H1 (cell line): ENCODE measurements at regions not wholly inside any gene's neighbourhood (a gene's known extent, or its start where the extent isn't known, plus 50 kb on each side); places are given as distances from the start of the nearest gene placed in this dataset.

Experiments used
- CTCF ChIA-PET: fragments of 300-600 bp; sonication (Branson Sonifier 250); formaldehyde crosslinking; loops from one replicate; lab custom pipeline; 2021; ENCODE audit not compliant: partially characterized antibody; lab: Charles Lee
- POLR2A ChIA-PET: fragments of 300-600 bp; sonication (Branson Sonifier 250); formaldehyde crosslinking; loops from one replicate; lab custom pipeline; 2021; ENCODE audit warnings: inconsistent platforms; ENCODE audit not compliant: partially characterized antibody; lab: Charles Lee
- DNase-seq, 2 experiments: peaks; one replicate each; pipeline versions ENCODE4 v3.0.0 to v3.0.0-alpha.2; 2010 to 2022; ENCODE audit warnings: low spot score in 2 of 2, low read depth in 1 of 2, mixed read lengths in 1 of 2
- FAIRE-seq: peaks from 2 replicates; lab custom pipeline; 2011; peaks lifted over from hg19 to GRCh38; lab: Jason Lieb, UNC
- H2AFZ ChIP-seq: 2 replicates; pipeline ENCODE4 v1.8.1; 2012; ENCODE audit warnings: low read length, inconsistent platforms
- H2AK5ac ChIP-seq: 2 replicates; pipeline ENCODE4 v1.6.1; 2013; ENCODE audit warnings: low read depth, low read length
- H2BK120ac ChIP-seq: replicated peaks from 2 replicates; pipeline ENCODE3; 2013; ENCODE audit warnings: low read depth, low read length, inconsistent platforms
- H2BK12ac ChIP-seq: 2 replicates; pipeline ENCODE4 v1.6.1; 2013; ENCODE audit warnings: low read depth, low read length
- H2BK15ac ChIP-seq: 2 replicates; pipeline ENCODE4 v1.6.1; 2013; ENCODE audit warnings: low read length
- H2BK20ac ChIP-seq: 2 replicates; pipeline ENCODE4 v1.6.1; 2013; ENCODE audit warnings: low read length
- H2BK5ac ChIP-seq: 2 replicates; pipeline ENCODE4 v1.6.1; 2013; ENCODE audit warnings: low read depth, low read length
- H3K14ac ChIP-seq: 2 replicates; pipeline ENCODE4 v1.6.1; 2013; ENCODE audit warnings: inconsistent platforms; ENCODE audit not compliant: insufficient read length
- H3K18ac ChIP-seq: 2 replicates; pipeline ENCODE4 v1.6.1; 2013; ENCODE audit warnings: low read length; ENCODE audit errors: extremely low read depth
- H3K23ac ChIP-seq: 2 replicates; pipeline ENCODE4 v1.6.1; 2013; ENCODE audit warnings: inconsistent platforms; ENCODE audit not compliant: insufficient read length
- H3K23me2 ChIP-seq: 2 replicates; pipeline ENCODE4 v1.6.1; 2013; ENCODE audit warnings: low read depth, low read length
- H3K27ac ChIP-seq: 2 replicates; pipeline ENCODE4 v1.6.1; 2011; ENCODE audit warnings: low read depth, low read length, inconsistent platforms
- H3K27me3 ChIP-seq, 4 experiments: replicated peaks in 1 of 4; 1 replicate in 1 of 4; 2 replicates in 3 of 4; pipeline versions ENCODE4 v1.6.1 to v1.8.1; 2011 to 2013; ENCODE audit warnings: low read length in 3 of 4, mild to moderate bottlenecking in 3 of 4, inconsistent platforms in 2 of 4, mixed read lengths in 2 of 4, moderate library complexity in 1 of 4; ENCODE audit not compliant: control insufficient read depth in 3 of 4, insufficient read depth in 3 of 4; ENCODE audit errors: extremely low read depth in 1 of 4
- H3K36me3 ChIP-seq, 4 experiments: 2 replicates each; pipeline versions ENCODE4 v1.6.1 to v1.8.1; 2011 to 2013; ENCODE audit warnings: mild to moderate bottlenecking in 4 of 4, low read length in 3 of 4, moderate library complexity in 2 of 4, control low read depth in 1 of 4, inconsistent platforms in 1 of 4; ENCODE audit not compliant: insufficient read depth in 4 of 4, control insufficient read depth in 2 of 4
- H3K4ac ChIP-seq: replicated peaks from 2 replicates; pipeline ENCODE3; 2013; ENCODE audit warnings: low read length, low read depth, mixed read lengths, inconsistent platforms; ENCODE audit not compliant: insufficient read length
- H3K4me1 ChIP-seq, 4 experiments: replicated peaks in 1 of 4; 1 replicate in 1 of 4; 2 replicates in 3 of 4; pipeline versions ENCODE4 v1.6.1 to v1.8.1; 2011 to 2013; ENCODE audit warnings: low read length in 3 of 4, inconsistent platforms in 2 of 4, mixed read lengths in 1 of 4; ENCODE audit not compliant: insufficient read depth in 4 of 4, control insufficient read depth in 3 of 4
- H3K4me2 ChIP-seq, 2 experiments: 2 replicates each; pipeline versions ENCODE4 v1.6.1 to v1.8.1; 2011 to 2013; ENCODE audit warnings: low read depth in 2 of 2, low read length in 2 of 2, control low read depth in 1 of 2, inconsistent platforms in 1 of 2, mild to moderate bottlenecking in 1 of 2; ENCODE audit not compliant: insufficient read depth in 1 of 2
- H3K4me3 ChIP-seq, 4 experiments: fragments of 200-600, 300-600 bp in 1 of 4; sonication (generic), shearing (Covaris generic), sonication (Bioruptor Twin) in 1 of 4; 2 replicates each; pipeline versions ENCODE4 v1.5.1 to v1.8.1; 2011 to 2016; ENCODE audit warnings: low read length in 4 of 4, low read depth in 3 of 4, control low read depth in 2 of 4, inconsistent platforms in 2 of 4, mild to moderate bottlenecking in 2 of 4, mixed read lengths in 1 of 4, moderate library complexity in 1 of 4; ENCODE audit not compliant: insufficient read depth in 2 of 4; ENCODE audit errors: extremely low read depth in 1 of 4
- H3K56ac ChIP-seq: replicated peaks from 2 replicates; pipeline ENCODE3; 2013; ENCODE audit warnings: low read depth, mild to moderate bottlenecking, mixed read lengths, low read length, inconsistent platforms; ENCODE audit not compliant: insufficient read length
- H3K79me1 ChIP-seq: 2 replicates; pipeline ENCODE4 v1.6.1; 2013; ENCODE audit warnings: low read depth, low read length, control low read depth
- H3K79me2 ChIP-seq, 2 experiments: 2 replicates each; pipeline versions ENCODE4 v1.6.1 to v1.8.1; 2012 to 2013; ENCODE audit warnings: low read length in 2 of 2, mild to moderate bottlenecking in 2 of 2, inconsistent platforms in 1 of 2; ENCODE audit not compliant: insufficient read depth in 2 of 2, control insufficient read depth in 1 of 2
- H3K9ac ChIP-seq, 4 experiments: replicated peaks in 1 of 4; 1 replicate in 1 of 4; 2 replicates in 3 of 4; pipeline versions ENCODE4 v1.6.1 to v1.8.1; 2011 to 2013; ENCODE audit warnings: low read depth in 3 of 4, low read length in 3 of 4, control low read depth in 2 of 4, mild to moderate bottlenecking in 2 of 4, moderate library complexity in 2 of 4, inconsistent platforms in 1 of 4; ENCODE audit errors: extremely low read depth in 1 of 4
- H3K9me3 ChIP-seq, 2 experiments: 2 replicates each; pipeline versions ENCODE4 v1.6.1 to v1.8.1; 2012 to 2013; ENCODE audit warnings: mild to moderate bottlenecking in 2 of 2, moderate library complexity in 2 of 2, control low read depth in 1 of 2, inconsistent platforms in 1 of 2, low read depth in 1 of 2, low read length in 1 of 2, mixed read lengths in 1 of 2; ENCODE audit not compliant: insufficient read depth in 2 of 2
- H4K20me1 ChIP-seq, 2 experiments: replicated peaks in 1 of 2; 2 replicates each; pipeline versions ENCODE3 to v1.8.1; 2011 to 2013; ENCODE audit warnings: inconsistent platforms in 2 of 2, low read length in 2 of 2, mild to moderate bottlenecking in 1 of 2; ENCODE audit not compliant: insufficient read depth in 2 of 2, control insufficient read depth in 1 of 2
- H4K5ac ChIP-seq: 2 replicates; pipeline ENCODE4 v1.6.1; 2013; ENCODE audit warnings: low read length, low read depth, mixed read lengths, inconsistent platforms; ENCODE audit not compliant: insufficient read length
- H4K8ac ChIP-seq: 2 replicates; pipeline ENCODE4 v1.8.0; 2013; ENCODE audit warnings: mild to moderate bottlenecking, moderate library complexity, low read length, inconsistent platforms; ENCODE audit not compliant: insufficient read depth; ENCODE audit errors: extremely low read depth
- H4K91ac ChIP-seq: replicated peaks from 2 replicates; pipeline ENCODE3; 2013; ENCODE audit warnings: low read length, mixed read lengths, inconsistent platforms; ENCODE audit not compliant: insufficient read length
- CREB1 ChIP-seq: IDR thresholded peaks from 2 replicates; pipeline ENCODE4 v1.6.1; 2012; ENCODE audit warnings: inconsistent platforms
- CTCF ChIP-seq, 3 experiments: IDR thresholded peaks; 1 replicate in 2 of 3; 2 replicates in 1 of 3; pipeline versions ENCODE4 v1.5.1 to v1.6.1; 2011; ENCODE audit warnings: low read length in 3 of 3, mild to moderate bottlenecking in 3 of 3, inconsistent platforms in 2 of 3, low read depth in 1 of 3, moderate library complexity in 1 of 3; ENCODE audit not compliant: insufficient read depth in 1 of 3; ENCODE audit errors: control extremely low read depth in 1 of 3
- GABPA ChIP-seq: IDR thresholded peaks from 2 replicates; pipeline ENCODE4 v1.6.1; 2011; ENCODE audit warnings: mild to moderate bottlenecking, low read length, moderate library complexity, borderline replicate concordance; ENCODE audit not compliant: insufficient read depth
- NANOG ChIP-seq: IDR thresholded peaks from 2 replicates; pipeline ENCODE4 v1.6.1; 2011; ENCODE audit warnings: low read length, low read depth, mild to moderate bottlenecking, inconsistent platforms; ENCODE audit not compliant: insufficient read depth, poor library complexity, severe bottlenecking
- POLR2AphosphoS5 ChIP-seq: IDR thresholded peaks from 2 replicates; pipeline ENCODE4 v1.6.1; 2011; ENCODE audit warnings: low read depth, low read length
- WGBS, 2 experiments: shearing (Covaris generic) in 1 of 2; methylation state at CpG; one replicate each; pipeline versions ENCODE4 v1.1.6 to v1.1.7; 2013 to 2015; ENCODE audit warnings: low lambda C conversion rate in 2 of 2, mixed read lengths in 2 of 2, inconsistent platforms in 1 of 2, low coverage in 1 of 2, missing lambda C conversion rate in 1 of 2; ENCODE audit not compliant: insufficient replicate concordance in 2 of 2, insufficient coverage in 1 of 2, insufficient read length in 1 of 2; ENCODE audit errors: extremely low coverage in 1 of 2, missing lambda C conversion rate in 1 of 2; 5-methylcytosine and 5-hydroxymethylcytosine counted together

GRCh38 chr2:201971531-201972228 is 62.0 kb upstream of the FZD7 start:
- H3K23me2 ChIP-seq = peaks cover 12% of the 10 kb centered on the region
- H4K20me1 ChIP-seq = no peaks in the 10 kb centered on the region
- H3K4me2 ChIP-seq = peak overlapping the region; percentile 65 to 76
- peak overlapping the region; percentile 91 for H2BK12ac ChIP-seq
- no peaks in the 10 kb centered on the region for H3K27me3 ChIP-seq
- H3K4me1 ChIP-seq = peaks cover 17 to 43% (median 36%) of the 10 kb centered on the region in 4 experiments
- CTCF ChIA-PET = interaction anchor here (0.6 to 2.1 kb wide), 9 partner anchors 10 to 206 kb away, joined by 3 to 7 read pairs (median 3); no protein-coding TSS in a partner anchor
- H4K91ac ChIP-seq = peak overlapping the region; percentile 94
- H3K56ac ChIP-seq = peak overlapping the region; percentile 92
- peak overlapping the region; percentile 96 for H2BK5ac ChIP-seq
- TF ChIP-seq GABPA (no peak), NANOG (no peak), CREB1 (no peak), CTCF (IDR thresholded peaks at IDR 0.05; ENCODE audit: control extremely low read depth in 1 of 3, insufficient read depth in 1 of 3, low read depth in 1 of 3, low read length in 3 of 3) (no peak), POLR2AphosphoS5 (no peak)
- TF ChIP-seq, all 59 proteins: peak for 0
- Histone ChIP-seq H3K27ac (peak overlapping the region; percentile 70), H3K9me3 (no peaks in the 10 kb centered on the region), H3K14ac (no peak overlapping the region), H2AK5ac (peak overlapping the region; percentile 78), H2BK120ac (peak overlapping the region; percentile 84), H3K18ac (peak overlapping the region; percentile 93), H2AFZ (no peak overlapping the region), H4K8ac (0 out of 2 replicates have a peak overlapping the region, but pooled peaks have one; percentile 6), H2BK20ac (peak overlapping the region; percentile 100; the same call in 1 of the 2 replicates), H2BK15ac (0 out of 2 replicates have a peak overlapping the region, but pooled peaks have one; percentile 47), H3K4me3 (peak overlapping the region; percentile 29 to 53 (median 48)), H4K5ac (peak overlapping the region; percentile 89), H3K9ac (peak overlapping the region in 3 of 4 experiments; percentile 16 to 50 (median 25); a peak in 3 of 7 replicates), H3K79me2 (peaks cover 11 to 38% of the 10 kb centered on the region in 2 experiments), H3K79me1 (peaks cover 17% of the 10 kb centered on the region), H3K4ac (peak overlapping the region; percentile 18), H3K36me3 (peaks cover 0 to 33% (median 0%) of the 10 kb centered on the region in 4 experiments; a peak in 3 of 8 replicates), H3K23ac (no peak overlapping the region)
- DNase-seq = no peak
- POLR2A ChIA-PET = interaction anchor here (0.8 to 12.1 kb wide), 18 partner anchors 9 to 190 kb away, joined by 3 to 186 read pairs (median 4); partner anchors contain the start of gene ALS2
- 63% methylated on average over 5 of the region's 5 CpGs; no CpG with 5 or more reads in 1 of the 2 experiments for WGBS, 2 experiments
- no peak for FAIRE-seq
